Myocyte (in vitro differentiated cells): ENCODE measurements at regions not wholly inside any gene's neighbourhood (a gene's known extent, or its start where the extent isn't known, plus 50 kb on each side); places are given as distances from the start of the nearest gene placed in this dataset.

Experiments
- DNase-seq: peaks from one replicate; pipeline ENCODE4 v3.0.0-alpha.2; 2012; ENCODE audit warnings: low read depth

DNA sequence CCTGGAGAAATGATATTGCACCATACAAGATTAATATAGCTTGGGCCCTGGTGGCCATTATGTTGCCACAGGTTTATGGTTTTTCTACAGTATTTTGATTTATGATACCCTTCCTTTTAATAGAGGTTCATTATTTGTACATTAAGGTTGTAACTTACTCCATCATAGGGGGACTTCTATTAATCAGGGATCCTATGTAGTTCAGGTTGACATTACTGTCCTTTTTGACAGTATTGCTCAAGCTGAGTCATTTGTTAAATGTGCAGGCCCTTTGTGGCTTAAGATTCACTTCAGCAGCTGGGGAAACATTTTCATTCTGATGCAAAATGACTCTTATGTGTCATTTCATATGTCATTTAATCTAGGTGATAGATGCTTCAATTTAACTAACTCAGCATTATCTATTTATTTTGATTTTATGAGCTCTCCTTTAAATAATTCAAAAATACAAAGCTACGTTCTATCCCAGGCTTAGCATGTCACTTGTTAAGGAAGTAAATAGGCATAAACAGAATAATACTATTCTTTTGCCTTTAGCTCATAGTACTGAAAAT lies 686.9 kb upstream of the NCAM2 start:
- no peak for DNase-seq

DNA sequence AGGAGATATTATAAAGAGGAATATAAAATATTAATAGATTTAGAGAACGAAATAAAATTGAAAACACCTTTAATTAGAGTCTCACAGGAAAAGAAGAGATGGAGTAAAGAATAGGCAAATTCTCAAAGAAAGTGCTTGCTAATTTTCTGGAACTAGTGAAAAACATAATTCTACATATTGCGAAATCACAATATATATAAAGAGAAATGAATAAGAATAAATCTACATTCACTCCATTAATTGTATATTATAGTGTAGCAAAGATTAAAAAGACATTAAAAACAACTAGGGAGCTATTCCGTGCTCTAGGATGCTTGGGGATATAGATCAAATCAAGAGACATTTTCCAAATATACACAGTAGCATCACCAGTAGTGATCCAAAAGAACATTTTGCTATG lies 685.2 kb upstream of the NCAM2 start:
- no peak for DNase-seq

DNA sequence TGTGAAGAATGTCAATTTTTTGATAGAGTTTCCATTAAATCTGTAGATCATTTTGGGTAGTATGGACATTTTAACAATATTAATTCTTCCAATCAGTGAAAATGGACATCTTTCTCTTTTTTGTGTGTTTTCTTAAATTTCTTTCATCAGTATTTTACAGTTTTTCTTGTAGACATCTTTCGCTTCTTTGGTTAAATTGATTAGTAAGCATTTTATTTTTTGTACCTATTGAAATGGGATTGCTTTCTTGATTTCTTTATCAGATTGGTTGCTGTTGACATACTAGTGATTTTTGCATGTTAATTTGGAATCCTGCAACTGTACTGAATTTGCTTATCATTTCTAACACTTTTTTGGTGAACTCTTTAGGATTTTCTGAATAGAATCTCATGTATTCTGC lies 683.2 kb upstream of the NCAM2 start:
- no peak for DNase-seq

DNA sequence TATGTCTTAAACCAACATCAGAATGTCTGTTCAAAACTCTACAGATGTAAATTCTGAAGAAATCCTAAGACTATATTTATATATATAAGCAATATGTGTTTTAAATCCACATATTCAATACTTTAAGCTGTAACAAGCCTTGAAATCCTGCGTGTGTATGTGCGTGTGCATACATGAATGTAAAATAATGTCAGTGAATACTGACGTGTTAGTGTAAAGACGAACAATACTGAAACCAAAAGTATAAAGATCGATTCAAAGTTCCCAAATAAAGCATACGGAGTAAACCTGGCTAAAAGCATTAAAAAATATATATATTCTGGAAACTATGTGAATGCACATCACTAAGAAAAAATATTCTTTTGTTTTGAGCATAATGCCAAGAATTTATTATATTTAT lies 668.6 kb upstream of the NCAM2 start:
- no peak for DNase-seq

DNA sequence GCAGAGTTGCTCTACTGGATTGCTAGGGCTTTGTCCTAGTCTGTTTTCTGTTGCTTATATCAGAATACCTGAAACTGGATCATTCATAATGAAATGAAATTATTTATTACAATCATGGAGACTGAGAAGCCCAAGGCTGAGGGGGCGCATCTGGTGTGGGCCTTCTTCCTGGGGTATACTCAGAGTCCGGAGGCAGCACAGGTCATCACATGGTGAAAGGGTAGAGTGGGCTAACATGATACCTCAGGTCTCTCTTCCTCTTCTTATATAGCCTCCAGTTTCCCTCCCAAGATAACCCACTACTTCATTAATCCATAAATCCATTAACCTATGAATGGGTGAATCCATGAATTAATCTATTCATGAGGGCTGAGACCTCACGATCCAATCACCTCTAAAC lies 667.6 kb upstream of the NCAM2 start:
- DNase-seq, result no peak

DNA sequence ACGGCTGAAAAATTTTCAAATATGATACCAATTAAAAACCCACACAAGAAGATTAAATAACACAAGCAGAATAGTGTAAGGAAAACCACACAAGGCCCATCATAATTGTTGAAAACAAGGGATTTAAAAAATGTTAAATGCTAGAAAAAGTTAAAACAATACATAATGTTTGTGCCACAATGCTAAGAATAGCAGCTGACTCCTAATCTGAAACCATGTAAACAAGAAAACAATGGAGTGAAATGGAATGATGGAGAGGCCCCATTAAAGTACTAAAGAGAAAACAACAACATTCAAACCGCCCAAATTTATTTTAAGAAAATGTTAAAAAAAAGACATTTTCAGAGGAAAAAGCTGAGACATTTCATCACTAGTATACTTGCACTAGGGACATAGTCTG lies 663.6 kb upstream of the NCAM2 start:
- DNase-seq, result no peak

DNA sequence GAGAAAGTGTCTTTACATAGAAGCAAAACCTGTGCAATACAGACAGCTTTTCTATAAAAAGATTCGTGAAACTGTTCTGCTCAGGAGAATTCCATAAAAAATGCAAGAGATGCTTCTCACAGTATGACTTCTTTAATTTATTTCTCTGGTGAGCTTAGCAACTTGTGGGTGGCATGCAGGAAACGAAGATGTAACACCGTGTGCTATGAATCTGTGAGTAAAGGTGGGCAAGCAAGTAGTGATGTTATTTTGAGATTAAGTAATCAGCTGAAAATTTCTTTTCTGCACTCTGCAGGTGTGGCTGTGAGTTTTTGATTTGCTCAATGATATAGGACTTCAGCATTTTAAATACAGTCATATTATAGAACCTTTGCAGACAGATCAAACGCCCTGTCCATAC lies 656.8 kb upstream of the NCAM2 start:
- no peak for DNase-seq

DNA sequence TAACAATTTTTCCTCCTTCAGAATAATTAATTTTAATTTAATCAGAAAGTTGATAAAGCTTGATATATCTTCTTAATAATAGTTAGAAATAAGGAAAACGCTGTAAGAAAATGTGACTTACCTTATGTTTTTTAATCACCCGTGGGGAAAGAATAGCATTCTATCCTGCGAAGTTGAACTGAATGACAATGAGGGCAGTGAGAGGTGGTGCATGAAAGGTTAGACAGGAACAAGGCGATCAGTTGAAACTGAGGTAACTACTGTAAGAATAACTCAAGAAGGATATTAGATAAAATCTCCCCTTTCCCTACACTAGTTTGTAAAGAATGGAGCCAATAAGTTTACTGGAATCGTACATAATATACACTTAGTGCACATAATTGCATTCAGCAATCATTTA lies 655.0 kb upstream of the NCAM2 start:
- DNase-seq, result no peak

DNA sequence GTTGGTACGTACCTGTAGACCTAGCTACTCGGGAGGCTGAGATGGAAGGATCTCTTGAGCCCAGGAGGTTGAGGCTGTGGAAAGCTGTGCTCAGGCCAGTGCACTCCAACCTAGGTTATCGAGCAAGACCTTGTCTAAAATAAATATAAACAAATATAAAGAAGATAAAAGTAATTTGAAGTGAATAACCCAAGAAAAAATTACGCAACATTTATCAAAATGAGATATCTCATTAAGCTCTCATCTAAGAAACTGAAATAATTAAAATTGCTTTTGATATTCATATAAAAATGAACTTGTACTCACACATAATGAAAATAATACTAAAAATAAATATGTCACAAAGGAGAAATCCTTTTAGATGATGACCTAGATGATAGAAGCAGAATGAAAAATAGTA lies 647.1 kb upstream of the NCAM2 start:
- no peak for DNase-seq

DNA sequence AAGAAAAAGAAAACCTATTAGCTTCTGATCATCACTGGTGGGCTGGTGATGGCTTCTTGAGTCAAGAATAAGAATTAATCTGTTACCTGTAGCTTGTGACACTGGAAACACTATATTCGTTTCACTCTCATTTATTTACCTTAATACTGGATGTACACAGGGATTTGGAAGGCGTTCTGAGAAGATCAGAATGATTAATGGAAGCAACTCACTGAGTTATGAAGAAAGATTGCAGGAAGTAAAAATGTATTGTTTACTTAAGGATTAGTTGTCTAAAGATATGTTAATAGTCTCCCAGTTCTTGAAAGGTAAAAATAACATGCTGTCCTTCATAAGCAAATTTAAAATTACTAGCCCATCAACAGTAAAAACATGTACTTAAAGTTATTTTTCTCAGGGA lies 644.9 kb upstream of the NCAM2 start:
- DNase-seq, result no peak

DNA sequence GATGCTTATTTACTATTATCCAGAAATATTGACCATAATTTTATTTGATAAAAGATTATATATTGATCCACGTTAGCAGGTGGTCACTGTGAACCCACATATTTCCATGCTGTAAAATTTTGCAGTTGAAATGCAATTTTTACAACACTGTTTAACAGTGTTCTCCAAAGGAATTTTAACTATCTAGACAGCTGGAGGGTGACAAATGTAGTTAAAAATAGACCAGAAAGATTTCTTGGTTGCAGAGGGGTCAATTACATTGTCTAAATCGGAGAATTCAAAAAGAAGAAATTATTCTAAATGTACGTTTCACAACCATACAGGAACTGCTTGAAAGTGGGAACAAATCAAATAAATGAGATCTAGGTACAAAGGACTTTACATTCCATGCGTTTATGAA lies 625.2 kb upstream of the NCAM2 start:
- DNase-seq, result peak; percentile 11

DNA sequence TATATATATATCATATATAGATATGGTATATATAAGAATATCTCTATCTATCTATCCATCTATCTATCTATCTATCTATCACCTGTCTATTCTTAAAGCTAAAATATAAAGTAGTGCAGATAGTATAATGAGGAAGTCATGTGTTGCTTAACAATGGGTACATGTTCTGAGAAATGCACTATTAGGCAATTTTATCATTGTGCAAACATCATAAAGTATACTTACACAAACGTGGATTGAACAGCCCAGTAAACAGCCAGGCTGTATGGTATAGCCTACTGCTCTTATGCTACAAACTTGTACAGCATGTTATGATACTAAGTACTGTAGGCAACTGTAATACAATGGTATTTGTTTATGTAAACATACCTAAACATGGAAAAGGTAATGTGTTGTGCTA lies 621.0 kb upstream of the NCAM2 start:
- no peak for DNase-seq

DNA sequence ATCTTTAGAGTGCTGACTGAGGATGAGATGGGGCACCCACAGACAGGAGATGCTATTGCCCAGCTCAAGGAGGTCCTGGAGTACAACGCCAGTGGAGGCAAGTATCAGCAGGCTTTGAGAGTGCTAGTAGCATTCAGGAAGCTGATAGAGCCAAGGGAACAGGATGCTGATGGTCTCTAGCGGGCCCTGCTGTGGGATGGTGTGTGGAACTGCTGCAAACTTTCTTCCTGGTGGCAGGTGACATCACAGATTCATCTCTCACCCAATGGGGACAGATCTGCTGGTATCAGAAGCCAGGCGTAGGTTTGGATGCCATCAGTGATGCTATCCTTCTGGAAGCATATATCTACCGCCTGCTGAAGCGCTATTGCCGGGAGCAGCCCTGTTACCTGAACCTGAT lies 609.8 kb upstream of the NCAM2 start:
- DNase-seq, result no peak

DNA sequence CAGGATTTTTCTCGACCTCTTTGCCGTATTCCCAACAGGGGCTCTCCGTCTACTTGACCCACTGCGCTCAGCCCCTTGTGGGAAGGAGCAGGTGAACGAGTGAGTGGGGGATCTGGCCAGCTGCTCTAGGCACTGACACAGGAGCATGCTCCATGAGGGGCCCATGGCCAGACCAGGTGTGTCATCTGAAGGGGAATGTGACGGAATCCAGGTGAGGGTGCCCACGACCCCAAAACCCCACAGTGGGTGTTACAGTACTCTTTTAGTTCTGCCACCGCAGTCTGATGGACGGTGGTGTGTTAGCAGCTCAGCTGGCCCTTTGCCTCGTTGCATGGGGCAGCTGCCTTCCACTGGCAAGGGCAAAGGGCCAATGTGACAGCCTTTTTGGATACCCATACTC lies 601.4 kb upstream of the NCAM2 start:
- no peak for DNase-seq

DNA sequence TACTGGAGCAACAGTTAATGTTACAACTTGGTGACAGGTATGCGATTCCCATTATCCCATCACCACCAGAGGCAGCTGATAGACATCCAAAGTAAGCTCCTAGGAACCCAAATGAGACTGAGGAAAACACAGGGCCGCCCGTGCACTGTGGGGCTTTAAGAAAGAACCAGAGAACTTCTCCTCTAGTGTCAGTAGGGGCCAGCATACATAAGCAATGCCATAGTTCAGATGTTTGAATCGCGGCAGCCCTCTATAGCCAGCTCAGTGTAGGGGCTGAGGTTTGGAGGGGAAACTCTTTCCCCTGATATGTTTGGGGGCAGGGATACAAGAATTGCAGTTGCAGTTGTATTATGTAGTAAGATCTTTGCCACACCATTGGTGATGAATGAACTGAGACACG lies 593.3 kb upstream of the NCAM2 start:
- no peak for DNase-seq

DNA sequence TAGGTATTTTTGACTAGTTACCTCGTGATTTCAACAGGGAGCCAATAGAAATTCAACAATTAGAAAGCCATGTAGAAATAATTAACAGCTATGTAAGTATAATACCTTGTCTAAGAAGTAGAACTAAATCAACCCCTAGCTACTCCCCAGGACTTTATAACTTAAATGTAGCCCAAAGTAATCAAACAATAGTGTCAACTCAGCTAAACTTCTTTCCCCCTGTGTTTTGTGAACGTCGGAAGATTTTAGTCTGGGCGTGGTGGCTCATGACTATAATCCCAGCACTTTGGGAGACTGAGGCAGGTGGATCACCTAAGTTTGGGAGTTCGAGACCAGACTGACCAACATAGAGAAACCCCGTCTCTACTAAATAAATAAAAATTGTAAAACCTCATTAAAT lies 579.9 kb upstream of the NCAM2 start:
- no peak for DNase-seq

DNA sequence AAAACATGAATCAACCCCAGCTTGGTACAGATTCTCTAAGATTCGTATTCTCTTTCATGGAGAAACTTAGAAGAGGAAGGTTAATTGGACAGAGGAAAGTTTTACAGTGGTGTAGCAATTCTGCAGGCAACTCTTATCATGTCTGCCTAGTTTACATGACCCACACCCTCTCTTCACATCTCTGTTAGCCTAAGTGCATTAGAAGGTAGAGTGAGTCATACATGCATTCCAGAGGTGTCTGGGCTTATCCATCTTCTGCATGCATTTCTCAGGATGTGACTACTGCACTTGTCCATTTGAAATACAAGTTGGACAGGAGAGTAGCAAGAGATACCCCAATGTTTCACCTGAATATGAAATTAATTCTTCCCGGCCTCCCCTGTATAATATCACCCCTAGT lies 578.4 kb upstream of the NCAM2 start:
- DNase-seq, result no peak

DNA sequence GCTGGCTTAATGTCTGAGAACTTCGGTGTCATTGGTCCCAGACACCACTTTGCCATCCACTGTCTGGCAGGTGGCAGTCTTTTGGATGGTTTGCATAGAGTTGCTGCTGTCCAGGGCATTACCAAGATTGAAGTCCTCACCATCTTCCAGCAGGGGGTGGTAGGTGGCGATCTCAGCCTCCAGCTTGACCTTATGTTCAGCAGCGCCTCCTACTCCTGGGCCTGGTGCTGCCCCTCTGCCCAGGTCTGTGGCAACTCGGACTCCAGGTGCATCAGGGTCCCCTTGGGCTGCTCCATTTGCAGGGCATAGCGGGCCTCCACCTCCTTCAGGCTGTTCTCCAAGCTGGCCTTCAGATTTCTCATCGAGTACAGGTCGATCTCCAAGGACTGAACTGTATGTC lies 573.3 kb upstream of the NCAM2 start:
- no peak for DNase-seq

DNA sequence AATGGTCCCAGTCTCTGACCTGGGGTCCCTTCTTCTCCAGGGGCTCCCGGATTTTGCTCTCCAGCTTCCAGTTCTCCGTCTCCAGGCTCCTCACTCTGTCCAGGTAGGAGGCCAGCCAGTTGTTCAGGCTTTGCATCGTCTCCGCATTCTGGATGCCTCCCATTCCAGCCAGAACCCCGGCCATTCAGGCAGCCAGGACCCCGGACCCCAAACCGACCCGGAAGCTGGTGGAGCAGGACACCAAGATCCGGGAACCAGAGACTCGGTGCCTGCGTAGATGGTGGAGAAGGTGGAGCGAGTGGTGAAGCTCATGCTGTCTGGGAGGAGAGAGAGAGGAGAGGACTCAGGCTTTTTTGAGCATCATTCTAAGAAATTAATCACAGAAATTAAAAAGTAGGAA lies 572.4 kb upstream of the NCAM2 start:
- DNase-seq, result no peak

DNA sequence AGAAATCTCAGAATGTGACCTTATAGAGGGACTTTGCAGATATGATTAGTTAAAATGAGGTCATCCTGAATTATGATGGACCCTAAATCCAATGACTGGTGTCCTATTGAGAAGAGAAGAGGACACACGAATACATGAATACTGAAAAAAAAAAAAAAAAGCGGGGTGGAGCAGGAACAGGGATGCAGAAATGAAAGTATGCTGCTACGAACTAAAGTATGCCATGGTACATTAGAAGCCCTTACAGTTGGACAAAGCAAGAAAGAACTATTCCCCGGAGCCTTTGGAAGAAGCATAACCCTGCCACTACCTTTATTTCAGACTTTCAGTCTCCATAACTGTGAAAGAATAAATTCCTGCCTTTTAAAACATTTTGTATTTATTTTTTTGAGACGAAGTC lies 557.9 kb upstream of the NCAM2 start:
- DNase-seq, result no peak

DNA sequence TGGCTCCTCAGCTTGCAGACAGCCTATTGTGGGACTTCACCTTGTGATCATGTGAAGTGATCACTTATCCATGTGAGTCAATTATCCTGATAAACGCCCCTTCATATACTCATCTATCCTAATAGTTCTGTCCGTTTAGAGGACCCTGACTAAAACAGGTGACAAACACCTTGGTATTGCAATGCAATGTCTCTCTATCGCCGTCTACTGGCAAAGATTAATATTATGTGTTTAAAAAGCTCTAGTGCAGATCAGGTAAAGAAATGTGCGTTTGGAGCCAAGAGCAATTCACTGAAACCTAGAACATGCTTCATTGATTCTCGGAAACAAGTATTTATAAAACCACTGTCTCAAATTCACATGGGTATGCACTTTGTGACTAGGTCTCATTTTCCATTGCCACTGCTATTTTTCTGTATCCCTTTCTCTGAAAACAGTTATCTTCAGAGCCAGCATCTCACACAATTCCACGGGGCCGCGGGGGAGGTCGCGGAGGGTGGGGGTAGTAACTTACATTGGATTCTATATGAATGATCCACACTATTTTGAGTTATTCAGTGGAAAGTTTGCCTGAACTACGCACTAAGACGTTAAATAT lies 554.6 kb upstream of the NCAM2 start:
- DNase-seq, result no peak

DNA sequence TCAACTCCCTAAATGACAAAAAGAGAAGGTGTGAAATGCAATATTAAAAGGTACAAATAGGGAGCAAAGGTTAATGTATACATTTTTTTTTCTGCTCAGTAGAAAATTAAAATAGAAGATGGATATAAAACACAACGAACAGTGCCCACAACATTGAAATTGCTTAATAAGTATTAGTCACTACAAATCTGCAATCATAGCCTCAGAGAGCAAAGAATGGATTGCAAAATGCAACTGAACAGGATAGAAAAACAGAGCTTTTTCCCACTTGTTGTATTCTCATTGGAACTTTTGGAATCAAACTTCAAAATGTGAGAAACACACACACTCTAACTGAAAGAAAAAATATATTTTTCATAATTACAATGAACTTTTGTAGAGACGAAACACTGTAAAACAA lies 552.2 kb upstream of the NCAM2 start:
- DNase-seq, result no peak

DNA sequence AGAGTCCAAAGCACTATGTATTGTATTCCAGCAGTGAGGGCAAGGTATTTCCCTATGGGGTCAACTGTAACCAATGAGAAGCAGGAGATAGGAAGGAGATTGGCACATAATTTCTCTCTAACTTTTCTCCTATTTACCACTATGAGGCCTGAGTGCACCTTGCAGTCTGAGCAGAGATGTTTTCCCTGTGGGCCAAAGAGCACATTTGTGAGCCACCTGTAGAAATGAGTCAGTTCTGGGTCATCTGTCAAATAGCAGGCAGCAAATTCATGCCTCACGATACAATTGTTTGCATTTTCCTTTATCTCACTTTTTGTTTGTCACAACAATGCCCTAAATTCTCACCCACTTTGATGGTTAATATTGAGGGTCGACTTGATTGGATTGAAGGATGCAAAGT lies 547.2 kb upstream of the NCAM2 start:
- no peak for DNase-seq

DNA sequence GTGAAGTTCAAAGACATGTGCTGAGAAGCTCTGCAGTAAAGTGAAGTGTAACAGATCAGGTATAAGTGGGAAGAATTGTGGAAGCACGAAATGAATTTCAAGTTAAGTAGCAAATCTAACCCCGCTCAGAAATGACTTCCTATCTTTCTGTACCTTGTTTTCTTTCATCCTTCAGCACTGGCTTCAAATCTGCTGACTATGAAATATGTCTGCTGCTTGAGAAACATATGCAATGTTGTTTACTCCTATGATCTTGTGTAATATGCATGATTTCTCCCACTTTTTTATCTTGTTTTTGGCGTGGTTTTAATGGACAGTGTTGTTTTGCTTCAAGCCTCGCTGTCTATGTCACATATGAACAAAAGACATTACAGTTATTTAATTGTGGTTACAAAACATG lies 545.3 kb upstream of the NCAM2 start:
- DNase-seq, result no peak
